ENCODE measurements at regions not wholly inside any gene's neighbourhood (a gene's known extent, or its start where the extent isn't known, plus 50 kb on each side); places are given as distances from the start of the nearest gene placed in this dataset.

GRCh38 chr1:8116894-8117264 lies 90.8 kb upstream of the ERRFI1 start:
- H3K4me1 ChIP-seq (replicated peaks in 1 of 4; ENCODE audit: control insufficient read depth in 3 of 4, insufficient read depth in 4 of 4, low read length in 3 of 4), result peaks cover 0 to 12% (median 2%) of the 10 kb centered on the region in 4 experiments; a peak in 2 of 7 replicates

More at GRCh38 chr1:8116894-8117264, 90.8 kb upstream of the ERRFI1 start:
- H3K4me3 ChIP-seq (ENCODE audit: extremely low read depth in 1 of 4, insufficient read depth in 2 of 4, low read depth in 3 of 4, low read length in 4 of 4), result no peak overlapping the region
- H2BK15ac ChIP-seq (ENCODE audit: low read length), result no peak overlapping the region
- H2AFZ ChIP-seq (ENCODE audit: low read length), result no peak overlapping the region
- H3K79me2 ChIP-seq (ENCODE audit: control insufficient read depth in 1 of 2, insufficient read depth in 2 of 2, low read length in 2 of 2), result no peaks in the 10 kb centered on the region
- no peak overlapping the region for H2AK5ac ChIP-seq (ENCODE audit: low read depth, low read length)
- no peaks in the 10 kb centered on the region for H4K20me1 ChIP-seq (replicated peaks in 1 of 2; ENCODE audit: control insufficient read depth in 1 of 2, insufficient read depth in 2 of 2, low read length in 2 of 2)
- ChIA-PET CTCF (ENCODE audit: partially characterized antibody) (interaction anchor here (1.0 kb wide), 1 partner anchor 199 kb away, joined by 3 read pairs; no protein-coding TSS in a partner anchor), POLR2A (ENCODE audit: partially characterized antibody) (interaction anchor here (0.8 kb wide), 1 partner anchor 91 kb away, joined by 3 read pairs; the partner anchor contains the start of gene ERRFI1)
- H3K23ac ChIP-seq (ENCODE audit: insufficient read length), result no peak overlapping the region
- no peaks in the 10 kb centered on the region for H3K79me1 ChIP-seq (ENCODE audit: low read depth, low read length)
- H3K36me3 ChIP-seq (ENCODE audit: control insufficient read depth in 2 of 4, insufficient read depth in 4 of 4, low read length in 3 of 4), result no peaks in the 10 kb centered on the region
- TF ChIP-seq CHD2 (IDR thresholded peaks at IDR 0.05; ENCODE audit: low read length) (no peak), KDM5A (IDR thresholded peaks at IDR 0.05; ENCODE audit: low read length) (no peak), MAX (IDR thresholded peaks at IDR 0.05) (no peak)
- H3K23me2 ChIP-seq (ENCODE audit: low read depth, low read length), result no peaks in the 10 kb centered on the region
- no peak overlapping the region for H3K27ac ChIP-seq (ENCODE audit: low read depth, low read length)
- 85% methylated on average over 6 of the region's 6 CpGs; no CpG with 5 or more reads in 1 of the 2 experiments for WGBS, 2 experiments (ENCODE audit: extremely low coverage in 1 of 2, insufficient coverage in 1 of 2, insufficient read length in 1 of 2, insufficient replicate concordance in 2 of 2, low coverage in 1 of 2, low lambda C conversion rate in 2 of 2, missing lambda C conversion rate in 1 of 2)
- H3K4me2 ChIP-seq (ENCODE audit: insufficient read depth in 1 of 2, low read depth in 2 of 2, low read length in 2 of 2), result no peak overlapping the region
- no peak overlapping the region for H3K9ac ChIP-seq (replicated peaks in 1 of 4; ENCODE audit: extremely low read depth in 1 of 4, low read depth in 3 of 4, low read length in 3 of 4)
- H3K14ac ChIP-seq (ENCODE audit: insufficient read length), result no peak overlapping the region
- no peaks in the 10 kb centered on the region for H3K27me3 ChIP-seq (replicated peaks in 1 of 4; ENCODE audit: control insufficient read depth in 3 of 4, extremely low read depth in 1 of 4, insufficient read depth in 3 of 4, low read length in 3 of 4)
- H2BK5ac ChIP-seq (ENCODE audit: low read depth, low read length), result no peak overlapping the region
- H3K4ac ChIP-seq (replicated peaks; ENCODE audit: insufficient read length, low read depth, low read length), result no peak overlapping the region
- no peak overlapping the region for H4K8ac ChIP-seq (ENCODE audit: extremely low read depth, insufficient read depth, low read length)
- no peak overlapping the region for H2BK12ac ChIP-seq (ENCODE audit: low read depth, low read length)
- no peaks in the 10 kb centered on the region for H3K9me3 ChIP-seq (ENCODE audit: insufficient read depth in 2 of 2, low read depth in 1 of 2, low read length in 1 of 2)
- FAIRE-seq, result no peak
- no peak overlapping the region for H3K18ac ChIP-seq (ENCODE audit: extremely low read depth, low read length)
- H2BK20ac ChIP-seq (ENCODE audit: low read length), result no peak overlapping the region
- no peak overlapping the region for H2BK120ac ChIP-seq (replicated peaks; ENCODE audit: low read depth, low read length)
- no peak overlapping the region for H4K5ac ChIP-seq (ENCODE audit: insufficient read length, low read depth, low read length)
- no peak overlapping the region for H4K91ac ChIP-seq (replicated peaks; ENCODE audit: insufficient read length, low read length)
- no peak overlapping the region for H3K56ac ChIP-seq (replicated peaks; ENCODE audit: insufficient read length, low read depth, low read length)
- no peak for DNase-seq (ENCODE audit: low read depth in 1 of 2, low spot score in 2 of 2)

Data from H1 (cell line).